ENCODE measurements at regions not wholly inside any gene's neighbourhood (a gene's known extent, or its start where the extent isn't known, plus 50 kb on each side); places are given as distances from the start of the nearest gene placed in this dataset.

DNA sequence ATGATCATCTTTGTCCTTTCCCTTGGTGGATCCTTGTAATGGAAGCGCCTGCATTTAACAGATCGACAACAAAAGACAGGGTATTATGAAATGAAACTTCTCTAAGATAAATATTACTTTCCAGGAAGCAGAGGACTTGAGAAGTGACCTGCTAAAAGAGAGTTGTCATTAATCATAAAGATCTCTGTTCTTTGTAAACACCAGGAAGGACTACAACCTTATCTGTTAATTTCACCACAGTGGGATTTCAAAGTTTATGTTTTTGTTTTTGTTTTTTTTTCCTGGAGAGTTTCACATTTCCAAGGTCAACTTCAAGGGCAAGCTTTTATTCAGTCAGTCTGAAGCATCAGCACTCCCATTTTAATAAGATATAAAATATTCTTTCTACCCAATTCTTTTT is 170.9 kb downstream of the RCHY1 start:
- Histone ChIP-seq H2BK20ac (ENCODE audit: low read depth, low read length, poor library complexity, severe bottlenecking) (no peak overlapping the region), H2BK15ac (ENCODE audit: low read depth, low read length) (no peak overlapping the region), H4K8ac (replicated peaks; ENCODE audit: insufficient read length, low read depth, low read length) (no peak overlapping the region), H3K27ac (ENCODE audit: insufficient read length, low read depth, low read length) (no peak overlapping the region), H4K20me1 (ENCODE audit: control insufficient read depth, insufficient read depth, insufficient read length) (no peaks in the 10 kb centered on the region), H3K9ac (ENCODE audit: extremely low read depth, insufficient read length, low read length) (no peak overlapping the region), H3K56ac (ENCODE audit: insufficient read length, low read depth, low read length) (no peak overlapping the region), H2BK120ac (ENCODE audit: low read depth, low read length, poor library complexity, severe bottlenecking) (no peak overlapping the region), H3K23me2 (ENCODE audit: insufficient read length, low read depth, low read length, poor library complexity, severe bottlenecking) (no peaks in the 10 kb centered on the region), H2AFZ (ENCODE audit: low read length) (no peak overlapping the region), H3K9me3 (ENCODE audit: control insufficient read depth, low read depth, low read length) (no peaks in the 10 kb centered on the region), H3K23ac (ENCODE audit: insufficient read length, low read depth, low read length) (no peak overlapping the region), H3K79me1 (ENCODE audit: insufficient read depth, low read depth, low read length, poor library complexity, severe bottlenecking) (no peaks in the 10 kb centered on the region), H3K4ac (ENCODE audit: low read depth, low read length) (no peak overlapping the region), H2BK5ac (ENCODE audit: insufficient read length, low read length) (no peak overlapping the region), H3K18ac (ENCODE audit: insufficient read length, low read depth, low read length) (no peak overlapping the region), H3K4me1 (ENCODE audit: insufficient read depth, low read length) (no peaks in the 10 kb centered on the region), H3K14ac (ENCODE audit: insufficient read depth, low read length) (no peak overlapping the region), H3T11ph (ENCODE audit: low read length) (no peak overlapping the region), H4K91ac (ENCODE audit: insufficient read length, low read depth, low read length) (no peak overlapping the region), H3K4me2 (ENCODE audit: insufficient read depth, insufficient read length, low read length) (no peak overlapping the region), H3K27me3 (ENCODE audit: insufficient read depth, low read length) (no peaks in the 10 kb centered on the region), H4K5ac (ENCODE audit: insufficient read length, low read depth, low read length) (no peak overlapping the region), H2BK12ac (ENCODE audit: insufficient read length, low read depth, low read length) (no peak overlapping the region), H3K79me2 (ENCODE audit: insufficient read depth, low read length) (no peaks in the 10 kb centered on the region), H2AK5ac (ENCODE audit: insufficient read length, low read length) (no peak overlapping the region)
- DNase-seq: no peak
- Mint-ChIP-seq H3K27ac (no peak overlapping the region), H3K27me3 (ENCODE audit: low read depth) (no peaks in the 10 kb centered on the region; the same call in 1 of the 2 replicates), H3K36me3 (ENCODE audit: insufficient read depth in 1 of 3, low read depth in 3 of 3) (no peaks in the 10 kb centered on the region), H3K9me3 (no peaks in the 10 kb centered on the region), H3K4me3 (no peak overlapping the region), H3K4me1 (peaks cover 5 to 6% of the 10 kb centered on the region in 2 experiments; a peak in 3 of 4 replicates)
- TF ChIP-seq, protein P1, sequence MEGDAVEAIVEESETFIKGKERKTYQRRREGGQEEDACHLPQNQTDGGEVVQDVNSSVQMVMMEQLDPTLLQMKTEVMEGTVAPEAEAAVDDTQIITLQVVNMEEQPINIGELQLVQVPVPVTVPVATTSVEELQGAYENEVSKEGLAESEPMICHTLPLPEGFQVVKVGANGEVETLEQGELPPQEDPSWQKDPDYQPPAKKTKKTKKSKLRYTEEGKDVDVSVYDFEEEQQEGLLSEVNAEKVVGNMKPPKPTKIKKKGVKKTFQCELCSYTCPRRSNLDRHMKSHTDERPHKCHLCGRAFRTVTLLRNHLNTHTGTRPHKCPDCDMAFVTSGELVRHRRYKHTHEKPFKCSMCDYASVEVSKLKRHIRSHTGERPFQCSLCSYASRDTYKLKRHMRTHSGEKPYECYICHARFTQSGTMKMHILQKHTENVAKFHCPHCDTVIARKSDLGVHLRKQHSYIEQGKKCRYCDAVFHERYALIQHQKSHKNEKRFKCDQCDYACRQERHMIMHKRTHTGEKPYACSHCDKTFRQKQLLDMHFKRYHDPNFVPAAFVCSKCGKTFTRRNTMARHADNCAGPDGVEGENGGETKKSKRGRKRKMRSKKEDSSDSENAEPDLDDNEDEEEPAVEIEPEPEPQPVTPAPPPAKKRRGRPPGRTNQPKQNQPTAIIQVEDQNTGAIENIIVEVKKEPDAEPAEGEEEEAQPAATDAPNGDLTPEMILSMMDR (conservative IDR thresholded peaks at IDR 0.05): no peak
- WGBS (ENCODE audit: extremely low coverage, insufficient read length, low lambda C conversion rate): no CpG with 5 or more reads among the region's 2 CpGs

Data from H9 (cell line).